ENCODE measurements at regions not wholly inside any gene's neighbourhood (a gene's known extent, or its start where the extent isn't known, plus 50 kb on each side); places are given as distances from the start of the nearest gene placed in this dataset.

- TF ChIP-seq ZNF416 (tag by site-specific recombination; IDR thresholded peaks at IDR 0.05) = no peak
- TF ChIP-seq SP7 (tag by site-specific recombination; IDR thresholded peaks at IDR 0.05) = no peak
- TF ChIP-seq CTCF (tag by site-specific recombination; IDR thresholded peaks at IDR 0.05) = no peak
- no peak for TF ChIP-seq REST (tag by site-specific recombination; IDR thresholded peaks at IDR 0.05)
- no peak for TF ChIP-seq YY1 (tag by site-specific recombination; IDR thresholded peaks at IDR 0.05)
- TF ChIP-seq ZNF16 (tag by site-specific recombination; IDR thresholded peaks at IDR 0.05; ENCODE audit: low read depth) = no peak
- no peak for TF ChIP-seq ZNF266 (tag by site-specific recombination; IDR thresholded peaks at IDR 0.05; ENCODE audit: low read depth)
- TF ChIP-seq ZSCAN5A (tag by site-specific recombination; IDR thresholded peaks at IDR 0.05) = no peak
- no peak for TF ChIP-seq ZNF140 (tag by site-specific recombination; IDR thresholded peaks at IDR 0.05)
- no peak for TF ChIP-seq ZNF335 (tag by site-specific recombination; conservative IDR thresholded peaks at IDR 0.05)
Observed at GRCh38 chr13:91115776-91116175, 231.7 kb upstream of the MIR17HG start.

Measured in HEK293 (cell line).